ENCODE measurements at regions not wholly inside any gene's neighbourhood (a gene's known extent, or its start where the extent isn't known, plus 50 kb on each side); places are given as distances from the start of the nearest gene placed in this dataset.
"Not testable (repeated sequence)": the region's sequence is repeated elsewhere in the genome, so short reads cannot be mapped to it uniquely, and the experiment has no call there.

DNA sequence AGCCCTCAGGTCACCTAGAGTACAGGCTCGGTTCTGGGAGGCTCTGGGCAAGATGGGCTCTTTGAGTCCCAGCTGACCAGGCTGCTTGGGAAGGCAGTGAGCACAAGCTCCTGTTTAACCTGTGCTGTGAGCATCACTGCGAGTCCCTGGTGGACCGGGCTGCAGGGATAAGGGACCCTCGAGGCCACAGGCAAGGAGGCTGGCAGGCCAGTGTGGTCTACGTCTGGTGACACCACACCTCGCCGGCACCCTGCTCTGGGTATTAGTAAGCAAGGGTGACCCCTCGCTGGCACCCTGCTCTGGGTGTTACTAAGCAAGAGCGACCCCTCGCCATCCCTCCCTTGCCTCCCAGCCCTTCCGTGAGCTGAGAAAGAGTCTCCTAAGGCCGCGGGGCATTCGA lies 125.9 kb upstream of the FOXD4L5 start:
- Histone ChIP-seq H3K9me3 (ENCODE audit: control insufficient read depth in 2 of 2, insufficient read depth in 1 of 2, low read depth in 1 of 2, low read length in 1 of 2) (peaks cover 3 to 10% of the 10 kb centered on the region in 2 donors), H3K4me3 (ENCODE audit: low read depth in 1 of 2, low read length in 2 of 2) (no peak overlapping the region), H3K27me3 (ENCODE audit: control insufficient read depth in 1 of 2, insufficient read depth in 2 of 2, low read length in 2 of 2) (no peaks in the 10 kb centered on the region), H3K36me3 (ENCODE audit: control insufficient read depth in 2 of 2, insufficient read depth in 2 of 2, low read length in 1 of 2) (no peaks in the 10 kb centered on the region), H3K27ac (ENCODE audit: low read depth in 2 of 2, low read length in 1 of 2) (no peak overlapping the region), H3K4me1 (ENCODE audit: control insufficient read depth in 2 of 2, insufficient read depth in 2 of 2, low read length in 1 of 2) (no peaks in the 10 kb centered on the region)
- WGBS, 2 donors, result 68 to 75% methylated on average over 14 of the region's 14 CpGs

DNA sequence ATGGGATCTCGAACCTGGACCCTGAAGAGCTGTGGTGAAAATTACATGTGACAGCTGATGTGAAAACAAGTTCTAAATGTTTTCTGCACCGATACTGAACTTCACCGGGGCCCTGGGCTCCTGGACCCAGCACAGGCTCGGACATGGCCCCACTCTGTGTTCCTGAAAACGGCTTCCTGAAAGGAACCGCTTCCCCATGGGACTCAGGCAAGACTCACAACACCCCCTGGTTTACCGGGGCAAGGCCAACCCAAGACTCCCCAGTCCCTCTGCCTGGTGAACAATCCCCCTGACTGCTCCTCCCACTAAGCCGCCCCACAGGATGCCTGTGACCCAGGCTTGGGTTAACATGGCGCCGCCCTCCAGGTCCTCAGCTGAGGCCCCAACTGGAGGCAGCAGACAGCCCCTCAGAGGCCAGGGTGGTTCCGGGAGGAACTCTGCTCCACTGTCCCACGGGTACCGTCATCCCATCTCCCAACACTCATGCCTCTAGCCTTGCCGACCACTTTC lies 124.5 kb upstream of the FOXD4L5 start:
- Histone ChIP-seq H3K27me3 (ENCODE audit: control insufficient read depth in 1 of 2, insufficient read depth in 2 of 2, low read length in 2 of 2) (no peaks in the 10 kb centered on the region), H3K36me3 (ENCODE audit: control insufficient read depth in 2 of 2, insufficient read depth in 2 of 2, low read length in 1 of 2) (no peaks in the 10 kb centered on the region), H3K4me3 (ENCODE audit: low read depth in 1 of 2, low read length in 2 of 2) (no peak overlapping the region), H3K27ac (ENCODE audit: low read depth in 2 of 2, low read length in 1 of 2) (no peak overlapping the region), H3K9me3 (ENCODE audit: control insufficient read depth in 2 of 2, insufficient read depth in 1 of 2, low read depth in 1 of 2, low read length in 1 of 2) (peaks cover 2 to 10% of the 10 kb centered on the region in 2 donors), H3K4me1 (ENCODE audit: control insufficient read depth in 2 of 2, insufficient read depth in 2 of 2, low read length in 1 of 2) (no peaks in the 10 kb centered on the region)
- WGBS, 2 donors, result 81 to 84% methylated on average over 14 of the region's 14 CpGs

- not testable (repeated sequence) for H3K36me3 ChIP-seq (ENCODE audit: control insufficient read depth in 2 of 2, insufficient read depth in 2 of 2, low read length in 1 of 2); H3K27ac ChIP-seq (ENCODE audit: low read depth in 2 of 2, low read length in 1 of 2); H3K4me1 ChIP-seq (ENCODE audit: control insufficient read depth in 2 of 2, insufficient read depth in 2 of 2, low read length in 1 of 2); H3K4me3 ChIP-seq (ENCODE audit: low read depth in 1 of 2, low read length in 2 of 2); H3K27me3 ChIP-seq (ENCODE audit: control insufficient read depth in 1 of 2, insufficient read depth in 2 of 2, low read length in 2 of 2)
- H3K9me3 ChIP-seq (ENCODE audit: control insufficient read depth in 2 of 2, insufficient read depth in 1 of 2, low read depth in 1 of 2, low read length in 1 of 2), result peaks cover 6 to 10% of the 10 kb centered on the region in 2 donors
- WGBS, 2 donors, result 79 to 86% methylated on average over 12 to 14 of the region's 14 CpGs
Observed at GRCh38 chr9:65408806-65409205, 123.8 kb upstream of the FOXD4L5 start.

DNA sequence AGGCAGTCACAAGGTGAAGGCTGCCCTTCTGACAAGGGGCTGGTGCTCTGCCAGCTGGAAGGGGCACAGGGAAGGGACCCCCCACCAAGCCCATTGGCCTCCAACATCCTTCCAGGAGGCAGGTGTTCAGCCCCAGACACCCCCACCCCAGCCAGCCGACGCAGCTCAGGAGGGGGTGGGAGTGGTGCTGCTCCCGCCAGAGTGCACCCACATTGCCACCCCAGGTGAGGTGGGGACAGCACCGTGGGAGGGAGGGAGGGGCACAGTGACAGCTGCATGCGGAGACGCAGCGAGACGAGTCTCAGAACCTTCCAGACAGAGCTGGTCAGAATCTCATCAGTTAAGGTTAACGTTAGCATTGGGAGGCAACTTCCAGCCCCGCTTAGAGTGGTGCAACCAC lies 121.6 kb upstream of the FOXD4L5 start:
- 88 to 90% methylated on average over 9 to 10 of the region's 10 CpGs for WGBS, 2 donors
- H3K27ac ChIP-seq (ENCODE audit: low read depth in 2 of 2, low read length in 1 of 2); H3K27me3 ChIP-seq (ENCODE audit: control insufficient read depth in 1 of 2, insufficient read depth in 2 of 2, low read length in 2 of 2); H3K36me3 ChIP-seq (ENCODE audit: control insufficient read depth in 2 of 2, insufficient read depth in 2 of 2, low read length in 1 of 2); H3K4me1 ChIP-seq (ENCODE audit: control insufficient read depth in 2 of 2, insufficient read depth in 2 of 2, low read length in 1 of 2); H3K4me3 ChIP-seq (ENCODE audit: low read depth in 1 of 2, low read length in 2 of 2): not testable (repeated sequence)
- peaks cover 10 to 11% of the 10 kb centered on the region in 2 donors for H3K9me3 ChIP-seq (ENCODE audit: control insufficient read depth in 2 of 2, insufficient read depth in 1 of 2, low read depth in 1 of 2, low read length in 1 of 2)

DNA sequence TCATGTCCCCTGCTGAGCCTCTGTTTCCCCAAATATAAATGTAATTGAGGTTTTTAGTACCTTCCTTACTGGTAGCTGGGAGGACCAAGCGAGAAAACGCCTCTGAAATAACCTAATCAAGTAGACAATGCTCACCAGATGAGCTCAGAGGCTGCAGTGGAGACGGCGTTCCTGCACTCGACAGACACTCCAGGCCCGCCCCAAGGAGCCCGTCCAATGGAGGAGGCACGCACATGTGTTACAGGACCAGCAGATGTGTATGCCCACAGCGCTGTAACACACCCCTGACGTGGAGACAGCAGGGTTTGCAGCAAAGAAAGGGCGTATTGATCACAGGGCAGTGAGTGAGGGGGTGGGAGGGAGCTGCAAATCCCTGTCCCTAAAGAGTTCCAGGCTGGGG lies 120.8 kb upstream of the FOXD4L5 start:
- peaks cover 11 to 16% of the 10 kb centered on the region in 2 donors for H3K9me3 ChIP-seq (ENCODE audit: control insufficient read depth in 2 of 2, insufficient read depth in 1 of 2, low read depth in 1 of 2, low read length in 1 of 2)
- not testable (repeated sequence) for H3K27ac ChIP-seq (ENCODE audit: low read depth in 2 of 2, low read length in 1 of 2); H3K4me1 ChIP-seq (ENCODE audit: control insufficient read depth in 2 of 2, insufficient read depth in 2 of 2, low read length in 1 of 2); H3K27me3 ChIP-seq (ENCODE audit: control insufficient read depth in 1 of 2, insufficient read depth in 2 of 2, low read length in 2 of 2); H3K4me3 ChIP-seq (ENCODE audit: low read depth in 1 of 2, low read length in 2 of 2); H3K36me3 ChIP-seq (ENCODE audit: control insufficient read depth in 2 of 2, insufficient read depth in 2 of 2, low read length in 1 of 2)
- WGBS, 2 donors, result 78 to 84% methylated on average over 11 of the region's 11 CpGs

DNA sequence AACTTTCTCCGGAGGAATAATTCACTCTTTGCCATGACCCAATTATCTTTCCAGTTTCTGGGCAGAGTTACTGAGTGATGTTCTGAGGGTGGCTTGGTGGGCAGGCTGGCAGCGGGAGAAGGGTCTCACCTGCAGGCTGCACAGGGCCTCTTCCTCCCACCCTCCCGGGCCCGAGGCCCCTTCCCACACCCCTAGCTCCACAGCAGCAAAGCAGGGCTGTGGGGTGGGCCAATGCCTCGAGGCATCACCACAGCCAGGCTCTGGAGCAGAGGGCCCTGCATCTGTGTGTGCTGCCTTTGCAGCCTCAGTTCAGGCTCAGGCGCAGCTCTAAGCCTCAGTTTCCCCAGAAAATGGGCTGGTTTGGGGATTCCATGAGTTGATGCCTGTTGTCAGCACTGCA lies 120.2 kb upstream of the FOXD4L5 start:
- no peaks in the 10 kb centered on the region for H3K4me1 ChIP-seq (ENCODE audit: control insufficient read depth in 2 of 2, insufficient read depth in 2 of 2, low read length in 1 of 2)
- H3K27me3 ChIP-seq (ENCODE audit: control insufficient read depth in 1 of 2, insufficient read depth in 2 of 2, low read length in 2 of 2), result no peaks in the 10 kb centered on the region
- no peak overlapping the region for H3K27ac ChIP-seq (ENCODE audit: low read depth in 2 of 2, low read length in 1 of 2)
- no peaks in the 10 kb centered on the region for H3K36me3 ChIP-seq (ENCODE audit: control insufficient read depth in 2 of 2, insufficient read depth in 2 of 2, low read length in 1 of 2)
- WGBS, 2 donors, result 68 to 71% methylated on average over 6 of the region's 6 CpGs
- H3K9me3 ChIP-seq (ENCODE audit: control insufficient read depth in 2 of 2, insufficient read depth in 1 of 2, low read depth in 1 of 2, low read length in 1 of 2), result peaks cover 11 to 16% of the 10 kb centered on the region in 2 donors
- no peak overlapping the region for H3K4me3 ChIP-seq (ENCODE audit: low read depth in 1 of 2, low read length in 2 of 2)

- Histone ChIP-seq H3K4me3 (ENCODE audit: low read depth in 1 of 2, low read length in 2 of 2) (no peak overlapping the region), H3K9me3 (ENCODE audit: control insufficient read depth in 2 of 2, insufficient read depth in 1 of 2, low read depth in 1 of 2, low read length in 1 of 2) (peaks cover 11 to 16% of the 10 kb centered on the region in 2 donors), H3K36me3 (ENCODE audit: control insufficient read depth in 2 of 2, insufficient read depth in 2 of 2, low read length in 1 of 2) (no peaks in the 10 kb centered on the region), H3K27me3 (ENCODE audit: control insufficient read depth in 1 of 2, insufficient read depth in 2 of 2, low read length in 2 of 2) (no peaks in the 10 kb centered on the region), H3K27ac (ENCODE audit: low read depth in 2 of 2, low read length in 1 of 2) (no peak overlapping the region), H3K4me1 (ENCODE audit: control insufficient read depth in 2 of 2, insufficient read depth in 2 of 2, low read length in 1 of 2) (no peaks in the 10 kb centered on the region)
- 61 to 71% methylated on average over 11 of the region's 11 CpGs for WGBS, 2 donors
Observed at GRCh38 chr9:65404232-65405006, 119.4 kb upstream of the FOXD4L5 start.

GRCh38 chr9:65403721-65404120 lies 118.7 kb upstream of the FOXD4L5 start:
- Histone ChIP-seq H3K4me3 (ENCODE audit: low read depth in 1 of 2, low read length in 2 of 2) (no peak overlapping the region), H3K27ac (ENCODE audit: low read depth in 2 of 2, low read length in 1 of 2) (no peak overlapping the region), H3K9me3 (ENCODE audit: control insufficient read depth in 2 of 2, insufficient read depth in 1 of 2, low read depth in 1 of 2, low read length in 1 of 2) (peaks cover 11 to 16% of the 10 kb centered on the region in 2 donors), H3K36me3 (ENCODE audit: control insufficient read depth in 2 of 2, insufficient read depth in 2 of 2, low read length in 1 of 2) (no peaks in the 10 kb centered on the region), H3K27me3 (ENCODE audit: control insufficient read depth in 1 of 2, insufficient read depth in 2 of 2, low read length in 2 of 2) (no peaks in the 10 kb centered on the region), H3K4me1 (ENCODE audit: control insufficient read depth in 2 of 2, insufficient read depth in 2 of 2, low read length in 1 of 2) (no peaks in the 10 kb centered on the region)
- WGBS, 2 donors, result 79 to 81% methylated on average over 10 of the region's 10 CpGs

GRCh38 chr9:65403072-65403471 lies 118.1 kb upstream of the FOXD4L5 start:
- peaks cover 7 to 16% of the 10 kb centered on the region in 2 donors for H3K9me3 ChIP-seq (ENCODE audit: control insufficient read depth in 2 of 2, insufficient read depth in 1 of 2, low read depth in 1 of 2, low read length in 1 of 2)
- H3K4me3 ChIP-seq (ENCODE audit: low read depth in 1 of 2, low read length in 2 of 2); H3K27me3 ChIP-seq (ENCODE audit: control insufficient read depth in 1 of 2, insufficient read depth in 2 of 2, low read length in 2 of 2); H3K27ac ChIP-seq (ENCODE audit: low read depth in 2 of 2, low read length in 1 of 2); H3K36me3 ChIP-seq (ENCODE audit: control insufficient read depth in 2 of 2, insufficient read depth in 2 of 2, low read length in 1 of 2); H3K4me1 ChIP-seq (ENCODE audit: control insufficient read depth in 2 of 2, insufficient read depth in 2 of 2, low read length in 1 of 2): not testable (repeated sequence)
- 71 to 77% methylated on average over 11 of the region's 11 CpGs for WGBS, 2 donors
